ENCODE measurements at regions not wholly inside any gene's neighbourhood (a gene's known extent, or its start where the extent isn't known, plus 50 kb on each side); places are given as distances from the start of the nearest gene placed in this dataset.
"Not testable (repeated sequence)": the region's sequence is repeated elsewhere in the genome, so short reads cannot be mapped to it uniquely, and the experiment has no call there.

GRCh38 chr14:34140127-34140526 lies 189.3 kb upstream of the EGLN3 start:
- H3K27ac ChIP-seq (ENCODE audit: insufficient read depth in 1 of 2, low read depth in 1 of 2, low read length in 2 of 2, poor library complexity in 1 of 2, severe bottlenecking in 2 of 2); H3K4me1 ChIP-seq (ENCODE audit: control extremely low read depth in 1 of 4, control insufficient read depth in 4 of 4, insufficient read depth in 4 of 4, low read length in 3 of 4); POLR2A ChIA-PET; H3K36me3 ChIP-seq (ENCODE audit: control insufficient read depth in 4 of 4, insufficient read depth in 4 of 4, low read length in 3 of 4); DNase-seq; H3K27me3 ChIP-seq (replicated peaks in 2 of 5; ENCODE audit: control insufficient read depth in 4 of 5, insufficient read depth in 5 of 5, low read length in 4 of 5); H3K4me3 ChIP-seq (ENCODE audit: control insufficient read depth in 1 of 7, extremely low read depth in 1 of 7, insufficient read depth in 4 of 7, low read depth in 2 of 7, low read length in 6 of 7); H3K9me3 ChIP-seq (ENCODE audit: control extremely low read depth in 1 of 5, control insufficient read depth in 4 of 5, insufficient read depth in 2 of 5, low read depth in 1 of 5, low read length in 4 of 5): not testable (repeated sequence)
- 89% methylated on average over 3 of the region's 6 CpGs for whole genome bisulfite sequencing (ENCODE audit: insufficient coverage)
- CTCF ChIA-PET = interaction anchor here (0.6 kb wide), 1 partner anchor 286 kb away, joined by 3 read pairs; no protein-coding TSS in a partner anchor

GRCh38 chr14:34139160-34140121 lies 188.6 kb upstream of the EGLN3 start:
- H3K4me1 ChIP-seq (ENCODE audit: control extremely low read depth in 1 of 4, control insufficient read depth in 4 of 4, insufficient read depth in 4 of 4, low read length in 3 of 4); POLR2A ChIA-PET; H3K4me3 ChIP-seq (ENCODE audit: control insufficient read depth in 1 of 7, extremely low read depth in 1 of 7, insufficient read depth in 4 of 7, low read depth in 2 of 7, low read length in 6 of 7); H3K27me3 ChIP-seq (replicated peaks in 2 of 5; ENCODE audit: control insufficient read depth in 4 of 5, insufficient read depth in 5 of 5, low read length in 4 of 5); H3K9me3 ChIP-seq (ENCODE audit: control extremely low read depth in 1 of 5, control insufficient read depth in 4 of 5, insufficient read depth in 2 of 5, low read depth in 1 of 5, low read length in 4 of 5); H3K36me3 ChIP-seq (ENCODE audit: control insufficient read depth in 4 of 4, insufficient read depth in 4 of 4, low read length in 3 of 4); H3K27ac ChIP-seq (ENCODE audit: insufficient read depth in 1 of 2, low read depth in 1 of 2, low read length in 2 of 2, poor library complexity in 1 of 2, severe bottlenecking in 2 of 2); DNase-seq: not testable (repeated sequence)
- WGBS (ENCODE audit: insufficient coverage) = 91% methylated on average over 12 of the region's 13 CpGs
- CTCF ChIA-PET = interaction anchor here (0.6 kb wide), 1 partner anchor 287 kb away, joined by 3 read pairs; no protein-coding TSS in a partner anchor

- peak in 2 of 3 donors; percentile 5 to 29 for DNase-seq
- Histone ChIP-seq H3K27ac (ENCODE audit: insufficient read depth in 1 of 2, low read depth in 1 of 2, low read length in 2 of 2, poor library complexity in 1 of 2, severe bottlenecking in 2 of 2) (no peak overlapping the region), H3K27me3 (replicated peaks in 2 of 5; ENCODE audit: control insufficient read depth in 4 of 5, insufficient read depth in 5 of 5, low read length in 4 of 5) (peaks cover 0 to 3% (median 0%) of the 10 kb centered on the region in 5 experiments), H3K4me3 (ENCODE audit: control insufficient read depth in 1 of 7, extremely low read depth in 1 of 7, insufficient read depth in 4 of 7, low read depth in 2 of 7, low read length in 6 of 7) (no peak overlapping the region), H3K36me3 (ENCODE audit: control insufficient read depth in 4 of 4, insufficient read depth in 4 of 4, low read length in 3 of 4) (no peaks in the 10 kb centered on the region), H3K9me3 (ENCODE audit: control extremely low read depth in 1 of 5, control insufficient read depth in 4 of 5, insufficient read depth in 2 of 5, low read depth in 1 of 5, low read length in 4 of 5) (peaks cover 0 to 5% (median 0%) of the 10 kb centered on the region in 5 experiments), H3K4me1 (ENCODE audit: control extremely low read depth in 1 of 4, control insufficient read depth in 4 of 4, insufficient read depth in 4 of 4, low read length in 3 of 4) (no peaks in the 10 kb centered on the region)
- 20% methylated on average over 3 of the region's 4 CpGs for WGBS (ENCODE audit: insufficient coverage)
- ChIA-PET CTCF (interaction anchor here (1.4 kb wide), 1 partner anchor 100 kb away, joined by 4 read pairs; no protein-coding TSS in a partner anchor), POLR2A (no interaction called here)
These were observed 187.3 kb upstream of the EGLN3 start for GRCh38 chr14:34138175-34138574.

GRCh38 chr14:34137001-34137745 lies 186.3 kb upstream of the EGLN3 start:
- Histone ChIP-seq H3K9me3 (ENCODE audit: control extremely low read depth in 1 of 5, control insufficient read depth in 4 of 5, insufficient read depth in 2 of 5, low read depth in 1 of 5, low read length in 4 of 5) (peaks cover 0 to under 1% (median 0%) of the 10 kb centered on the region in 5 experiments), H3K36me3 (ENCODE audit: control insufficient read depth in 4 of 4, insufficient read depth in 4 of 4, low read length in 3 of 4) (no peaks in the 10 kb centered on the region), H3K4me1 (ENCODE audit: control extremely low read depth in 1 of 4, control insufficient read depth in 4 of 4, insufficient read depth in 4 of 4, low read length in 3 of 4) (no peaks in the 10 kb centered on the region), H3K27ac (ENCODE audit: insufficient read depth in 1 of 2, low read depth in 1 of 2, low read length in 2 of 2, poor library complexity in 1 of 2, severe bottlenecking in 2 of 2) (no peak overlapping the region), H3K4me3 (ENCODE audit: control insufficient read depth in 1 of 7, extremely low read depth in 1 of 7, insufficient read depth in 4 of 7, low read depth in 2 of 7, low read length in 6 of 7) (no peak overlapping the region), H3K27me3 (replicated peaks in 2 of 5; ENCODE audit: control insufficient read depth in 4 of 5, insufficient read depth in 5 of 5, low read length in 4 of 5) (peaks cover 0 to 7% (median 0%) of the 10 kb centered on the region in 5 experiments)
- 100% methylated on average over 3 of the region's 3 CpGs for WGBS (ENCODE audit: insufficient coverage)
- POLR2A ChIA-PET = no interaction called here
- CTCF ChIA-PET = interaction anchor here (1.4 kb wide), 1 partner anchor 101 kb away, joined by 4 read pairs; no protein-coding TSS in a partner anchor
- no peak for DNase-seq

- no peaks in the 10 kb centered on the region for H3K4me1 ChIP-seq (ENCODE audit: control extremely low read depth in 1 of 4, control insufficient read depth in 4 of 4, insufficient read depth in 4 of 4, low read length in 3 of 4)
- CTCF ChIA-PET = no interaction called here
- WGBS (ENCODE audit: insufficient coverage) = no CpG with 5 or more reads among the region's 7 CpGs
These were observed 184.6 kb upstream of the EGLN3 start for GRCh38 chr14:34135492-34135891.

GRCh38 chr14:34134484-34134883 lies 183.6 kb upstream of the EGLN3 start:
- Histone ChIP-seq H3K27me3 (replicated peaks in 2 of 5; ENCODE audit: control insufficient read depth in 4 of 5, insufficient read depth in 5 of 5, low read length in 4 of 5) (peaks cover 0 to 6% (median 3%) of the 10 kb centered on the region in 5 experiments), H3K27ac (ENCODE audit: insufficient read depth in 1 of 2, low read depth in 1 of 2, low read length in 2 of 2, poor library complexity in 1 of 2, severe bottlenecking in 2 of 2) (no peak overlapping the region), H3K4me3 (ENCODE audit: control insufficient read depth in 1 of 7, extremely low read depth in 1 of 7, insufficient read depth in 4 of 7, low read depth in 2 of 7, low read length in 6 of 7) (no peak overlapping the region), H3K4me1 (ENCODE audit: control extremely low read depth in 1 of 4, control insufficient read depth in 4 of 4, insufficient read depth in 4 of 4, low read length in 3 of 4) (no peaks in the 10 kb centered on the region), H3K9me3 (ENCODE audit: control extremely low read depth in 1 of 5, control insufficient read depth in 4 of 5, insufficient read depth in 2 of 5, low read depth in 1 of 5, low read length in 4 of 5) (no peaks in the 10 kb centered on the region), H3K36me3 (ENCODE audit: control insufficient read depth in 4 of 4, insufficient read depth in 4 of 4, low read length in 3 of 4) (no peaks in the 10 kb centered on the region)
- ChIA-PET POLR2A (no interaction called here), CTCF (interaction anchor here (1.3 kb wide), 1 partner anchor 49 kb away, joined by 3 read pairs; no protein-coding TSS in a partner anchor)
- DNase-seq = no peak
- 100% methylated on average over 2 of the region's 3 CpGs for WGBS (ENCODE audit: insufficient coverage)

More at GRCh38 chr14:34135492-34135891, 184.6 kb upstream of the EGLN3 start:
- H3K27me3 ChIP-seq (replicated peaks in 2 of 5; ENCODE audit: control insufficient read depth in 4 of 5, insufficient read depth in 5 of 5, low read length in 4 of 5) = peaks cover 0 to 7% (median 3%) of the 10 kb centered on the region in 5 experiments
- DNase-seq = no peak
- H3K9me3 ChIP-seq (ENCODE audit: control extremely low read depth in 1 of 5, control insufficient read depth in 4 of 5, insufficient read depth in 2 of 5, low read depth in 1 of 5, low read length in 4 of 5) = no peaks in the 10 kb centered on the region
- no peak overlapping the region for H3K27ac ChIP-seq (ENCODE audit: insufficient read depth in 1 of 2, low read depth in 1 of 2, low read length in 2 of 2, poor library complexity in 1 of 2, severe bottlenecking in 2 of 2)
- no peaks in the 10 kb centered on the region for H3K36me3 ChIP-seq (ENCODE audit: control insufficient read depth in 4 of 4, insufficient read depth in 4 of 4, low read length in 3 of 4)
- H3K4me3 ChIP-seq (ENCODE audit: control insufficient read depth in 1 of 7, extremely low read depth in 1 of 7, insufficient read depth in 4 of 7, low read depth in 2 of 7, low read length in 6 of 7) = no peak overlapping the region
- POLR2A ChIA-PET = no interaction called here

All from common myeloid progenitor, CD34-positive (primary cell).